ENCODE measurements at regions not wholly inside any gene's neighbourhood (a gene's known extent, or its start where the extent isn't known, plus 50 kb on each side); places are given as distances from the start of the nearest gene placed in this dataset.

GRCh38 chr12:44947163-44947562, 71.0 kb upstream of the NELL2 start (continued):
- TF ChIP-seq ZNF780A (CRISPR knock-in tag; IDR thresholded peaks at IDR 0.05) = no peak

GRCh38 chr12:44942714-44943113, 66.6 kb upstream of the NELL2 start:
- Histone ChIP-seq H3K4me1 (ENCODE audit: insufficient read depth, low read length) (no peaks in the 10 kb centered on the region), H3K9ac (ENCODE audit: insufficient read depth, low read depth, low read length) (no peak overlapping the region), H3K36me3 (replicated peaks in 1 of 2; ENCODE audit: control insufficient read depth in 1 of 2, insufficient read depth in 2 of 2, low read length in 2 of 2) (no peaks in the 10 kb centered on the region), H3K4me2 (ENCODE audit: low read depth, low read length) (no peak overlapping the region), H2AFZ (ENCODE audit: low read length) (no peak overlapping the region), H3K27me3 (ENCODE audit: control insufficient read depth in 1 of 2, insufficient read depth in 2 of 2, low read length in 2 of 2) (no peaks in the 10 kb centered on the region), H3K9me3 (ENCODE audit: low read length) (no peaks in the 10 kb centered on the region), H3K79me2 (ENCODE audit: insufficient read depth, low read length) (no peaks in the 10 kb centered on the region), H4K20me1 (ENCODE audit: insufficient read depth, low read length) (no peaks in the 10 kb centered on the region), H3K27ac (ENCODE audit: extremely low read length, insufficient read depth, low read length) (no peak overlapping the region), H3K4me3 (replicated peaks in 1 of 3; ENCODE audit: insufficient read depth in 1 of 3, low read depth in 2 of 3, low read length in 3 of 3) (no peak overlapping the region)
- BruUV-seq (replicated peaks) = no TSS peak
- no peak for DNase-seq (ENCODE audit: low spot score)
- FAIRE-seq = no peak
- WGBS (ENCODE audit: low lambda C conversion rate) = 7% methylated on average over 5 of the region's 5 CpGs
- no peak for ATAC-seq
- ChIA-PET POLR2A (no interaction called here), CTCF (ENCODE audit: low intra/inter-chr PET ratio, low total read pairs) (no interaction called here)
- in situ Hi-C loops (cut with HindIII; ENCODE audit: extremely low pct_ligation_motif_present, low pct_unique_long_range_greater_than_20kb) = loop anchor here (25.0 kb wide), 1 partner anchor 930 kb away; no protein-coding TSS in a partner anchor
- TF ChIP-seq RNF219 (CRISPR knock-in tag; IDR thresholded peaks at IDR 0.05) (no peak), ZNF296 (CRISPR knock-in tag; conservative IDR thresholded peaks at IDR 0.05) (no peak), RAD21 (CRISPR knock-in tag; IDR thresholded peaks at IDR 0.05) (no peak), ZNF780A (CRISPR knock-in tag; IDR thresholded peaks at IDR 0.05) (no peak), ZNF281 (CRISPR knock-in tag; IDR thresholded peaks at IDR 0.05; ENCODE audit: borderline replicate concordance) (no peak), ZNF512B (CRISPR knock-in tag; IDR thresholded peaks at IDR 0.05; ENCODE audit: borderline replicate concordance) (no peak), NFKB2 (CRISPR knock-in tag; IDR thresholded peaks at IDR 0.05; ENCODE audit: borderline replicate concordance) (no peak), PPARG (CRISPR knock-in tag; conservative IDR thresholded peaks at IDR 0.05) (no peak), RFX5 (IDR thresholded peaks at IDR 0.05; ENCODE audit: low read depth, low read length) (no peak), PRMT3 (CRISPR knock-in tag; IDR thresholded peaks at IDR 0.05; ENCODE audit: borderline replicate concordance, low read depth) (no peak), FOXJ3 (CRISPR knock-in tag; IDR thresholded peaks at IDR 0.05; ENCODE audit: borderline replicate concordance) (no peak), ZFP37 (CRISPR knock-in tag; IDR thresholded peaks at IDR 0.05; ENCODE audit: borderline replicate concordance) (no peak), ZNF12 (CRISPR knock-in tag; IDR thresholded peaks at IDR 0.05) (no peak), TERF1 (CRISPR knock-in tag; IDR thresholded peaks at IDR 0.05) (no peak)
- intact Hi-C loops (cut with micrococcal nuclease; ENCODE audit: unreplicated experiment) = no loop called here
